H9 (cell line): ENCODE measurements at regions not wholly inside any gene's neighbourhood (a gene's known extent, or its start where the extent isn't known, plus 50 kb on each side); places are given as distances from the start of the nearest gene placed in this dataset.

Experiments used
- DNase-seq: peaks from one replicate; pipeline ENCODE4 v3.0.0-alpha.2; 2017
- H2AFZ ChIP-seq: one replicate; pipeline ENCODE4 v1.6.1; 2013; ENCODE audit warnings: mild to moderate bottlenecking, low read length, control low read depth, moderate library complexity
- H2AK5ac ChIP-seq: 2 replicates; pipeline ENCODE4 v1.6.1; 2013; ENCODE audit warnings: low read length, control low read depth, mixed read lengths; ENCODE audit not compliant: insufficient read length
- H2BK120ac ChIP-seq: one replicate; pipeline ENCODE4 v1.6.1; 2013; ENCODE audit warnings: low read depth, mild to moderate bottlenecking, low read length, control low read depth, inconsistent platforms; ENCODE audit not compliant: poor library complexity, severe bottlenecking
- H2BK12ac ChIP-seq: 2 replicates; pipeline ENCODE4 v1.6.1; 2013; ENCODE audit warnings: low read length, control low read depth, mixed read lengths, low read depth; ENCODE audit not compliant: insufficient read length
- H2BK15ac ChIP-seq: 2 replicates; pipeline ENCODE4 v1.6.1; 2013; ENCODE audit warnings: low read depth, low read length, control low read depth
- H2BK20ac ChIP-seq: one replicate; pipeline ENCODE4 v1.6.1; 2013; ENCODE audit warnings: low read depth, mild to moderate bottlenecking, low read length, control low read depth, inconsistent platforms; ENCODE audit not compliant: poor library complexity, severe bottlenecking
- H2BK5ac ChIP-seq: 2 replicates; pipeline ENCODE4 v1.6.1; 2013; ENCODE audit warnings: low read length, control low read depth, mixed read lengths; ENCODE audit not compliant: insufficient read length
- H3K14ac ChIP-seq: 2 replicates; pipeline ENCODE4 v1.6.1; 2013; ENCODE audit warnings: low read length, control low read depth; ENCODE audit not compliant: insufficient read depth
- H3K18ac ChIP-seq: 2 replicates; pipeline ENCODE4 v1.6.1; 2013; ENCODE audit warnings: low read depth, mild to moderate bottlenecking, mixed read lengths, low read length, control low read depth; ENCODE audit not compliant: insufficient read length
- H3K23ac ChIP-seq: 2 replicates; pipeline ENCODE4 v1.6.1; 2013; ENCODE audit warnings: low read length, control low read depth, mixed read lengths, low read depth; ENCODE audit not compliant: insufficient read length
- H3K23me2 ChIP-seq: 2 replicates; pipeline ENCODE4 v1.6.1; 2013; ENCODE audit warnings: low read depth, mild to moderate bottlenecking, mixed read lengths, low read length, control low read depth; ENCODE audit not compliant: insufficient read length, poor library complexity, severe bottlenecking
- H3K27ac ChIP-seq: 2 replicates; pipeline ENCODE4 v1.5.1; 2013; ENCODE audit warnings: low read length, control low read depth, mixed read lengths, low read depth; ENCODE audit not compliant: insufficient read length
- H3K27me3 ChIP-seq: 2 replicates; pipeline ENCODE4 v1.6.1; 2013; ENCODE audit warnings: low read length, control low read depth, inconsistent platforms; ENCODE audit not compliant: insufficient read depth
- H3K4ac ChIP-seq: 2 replicates; pipeline ENCODE4 v1.6.1; 2013; ENCODE audit warnings: low read depth, mild to moderate bottlenecking, control low read depth, inconsistent platforms, low read length, moderate library complexity
- H3K4me1 ChIP-seq: 2 replicates; pipeline ENCODE4 v1.6.1; 2013; ENCODE audit warnings: low read length, control low read depth, inconsistent platforms; ENCODE audit not compliant: insufficient read depth
- H3K4me2 ChIP-seq: 2 replicates; pipeline ENCODE4 v1.6.1; 2013; ENCODE audit warnings: low read length, control low read depth, mixed read lengths; ENCODE audit not compliant: insufficient read length, insufficient read depth
- H3K56ac ChIP-seq: 2 replicates; pipeline ENCODE4 v1.6.1; 2013; ENCODE audit warnings: low read depth, mild to moderate bottlenecking, mixed read lengths, low read length, control low read depth; ENCODE audit not compliant: insufficient read length
- H3K79me1 ChIP-seq: 2 replicates; pipeline ENCODE4 v1.6.1; 2013; ENCODE audit warnings: low read depth, mild to moderate bottlenecking, moderate library complexity, low read length, control low read depth, inconsistent platforms; ENCODE audit not compliant: insufficient read depth, poor library complexity, severe bottlenecking
- H3K79me2 ChIP-seq: 2 replicates; pipeline ENCODE4 v1.6.1; 2013; ENCODE audit warnings: low read length, control low read depth, inconsistent platforms; ENCODE audit not compliant: insufficient read depth
- H3K9ac ChIP-seq: 2 replicates; pipeline ENCODE4 v1.6.1; 2013; ENCODE audit warnings: low read length, control low read depth, mixed read lengths; ENCODE audit not compliant: insufficient read length; ENCODE audit errors: extremely low read depth
- H3K9me3 ChIP-seq: one replicate; pipeline ENCODE4 v1.6.1; 2013; ENCODE audit warnings: low read depth, low read length, inconsistent platforms; ENCODE audit not compliant: control insufficient read depth
- H3T11ph ChIP-seq: one replicate; pipeline ENCODE4 v1.6.1; 2013; ENCODE audit warnings: mild to moderate bottlenecking, low read length, control low read depth, inconsistent platforms
- H4K20me1 ChIP-seq: one replicate; pipeline ENCODE4 v1.6.1; 2013; ENCODE audit not compliant: control insufficient read depth, insufficient read length, insufficient read depth
- H4K5ac ChIP-seq: 2 replicates; pipeline ENCODE4 v1.6.1; 2013; ENCODE audit warnings: low read depth, mild to moderate bottlenecking, mixed read lengths, low read length, control low read depth; ENCODE audit not compliant: insufficient read length
- H4K8ac ChIP-seq: replicated peaks from 2 replicates; pipeline ENCODE4 v1.6.1; 2013; ENCODE audit warnings: low read length, control low read depth, mixed read lengths, low read depth; ENCODE audit not compliant: insufficient read length
- H4K91ac ChIP-seq: 2 replicates; pipeline ENCODE4 v1.6.1; 2013; ENCODE audit warnings: low read depth, mild to moderate bottlenecking, moderate library complexity, mixed read lengths, low read length, control low read depth; ENCODE audit not compliant: insufficient read length
- H3K27ac Mint-ChIP-seq, 3 experiments: 2 replicates in 2 of 3; 3 replicates in 1 of 3; pipeline ENCODE4 v1.8.0; 2020 to 2021; ENCODE audit warnings: mixed read lengths in 3 of 3, mild to moderate bottlenecking in 1 of 3, moderate library complexity in 1 of 3
- H3K27me3 Mint-ChIP-seq: 2 replicates; pipeline ENCODE4 v1.8.0; 2021; ENCODE audit warnings: low read depth, mild to moderate bottlenecking, moderate library complexity, mixed read lengths
- H3K36me3 Mint-ChIP-seq, 3 experiments: 2 replicates in 2 of 3; 3 replicates in 1 of 3; pipeline ENCODE4 v1.8.0; 2020 to 2021; ENCODE audit warnings: low read depth in 3 of 3, mixed read lengths in 3 of 3; ENCODE audit not compliant: insufficient read depth in 1 of 3
- H3K4me1 Mint-ChIP-seq, 2 experiments: 2 replicates each; pipeline ENCODE4 v1.8.0; 2020; ENCODE audit warnings: mixed read lengths in 2 of 2
- H3K4me3 Mint-ChIP-seq, 2 experiments: 2 replicates in 1 of 2; 3 replicates in 1 of 2; pipeline ENCODE4 v1.8.0; 2020 to 2021; ENCODE audit warnings: mild to moderate bottlenecking in 2 of 2, mixed read lengths in 2 of 2, moderate library complexity in 1 of 2
- H3K9me3 Mint-ChIP-seq, 2 experiments: 2 replicates in 1 of 2; 3 replicates in 1 of 2; pipeline ENCODE4 v1.8.0; 2020; ENCODE audit warnings: mild to moderate bottlenecking in 2 of 2, mixed read lengths in 2 of 2, moderate library complexity in 1 of 2
- CTCF ChIP-seq: fragments of 200-600 bp; sonication (generic); conservative IDR thresholded peaks from 3 replicates; pipeline ENCODE4 v1.8.0; 2021; ENCODE audit warnings: antibody characterized with exemption, mild to moderate bottlenecking
- WGBS: extraction: QIAGEN DNeasy Blood & Tissue Kit; methylation state at CpG from one replicate; pipeline ENCODE4 v1.1.7; 2013; ENCODE audit warnings: missing lambda C conversion rate, low lambda C conversion rate, mixed read lengths; ENCODE audit not compliant: insufficient read length; ENCODE audit errors: extremely low coverage; 5-methylcytosine and 5-hydroxymethylcytosine counted together

DNA sequence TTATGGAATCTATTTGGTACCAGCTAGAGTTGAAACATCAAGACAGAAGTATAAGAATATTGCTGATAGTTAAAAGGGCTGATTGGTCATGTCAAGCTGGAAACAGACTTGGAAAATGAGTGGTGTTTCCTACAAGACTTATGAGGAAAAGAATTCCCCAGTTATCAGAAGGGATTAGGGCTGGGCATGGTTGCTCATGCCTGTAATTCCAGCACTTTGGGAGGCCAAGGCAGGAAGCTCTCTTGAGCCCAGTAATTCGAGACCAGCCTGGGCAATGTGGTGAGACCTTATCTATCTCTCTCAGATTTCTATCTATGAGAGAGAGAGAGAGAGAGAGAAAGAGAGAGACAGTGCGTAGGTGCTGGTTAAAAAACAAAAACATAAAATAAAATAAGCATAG lies 139.5 kb upstream of the PMFBP1 start:
- H3K23me2 ChIP-seq, result no peaks in the 10 kb centered on the region
- H3K79me1 ChIP-seq, result no peaks in the 10 kb centered on the region
- H3K14ac ChIP-seq, result no peak overlapping the region
- H4K20me1 ChIP-seq, result no peaks in the 10 kb centered on the region
- H3K27me3 ChIP-seq, result no peaks in the 10 kb centered on the region
- H3K56ac ChIP-seq, result no peak overlapping the region
- Mint-ChIP-seq H3K9me3 (peaks cover 17 to 23% of the 10 kb centered on the region in 2 experiments), H3K4me1 (peaks cover 5% of the 10 kb centered on the region in 2 experiments; a peak in 2 of 4 replicates), H3K27ac (no peak overlapping the region), H3K36me3 (peaks cover 9 to 16% (median 12%) of the 10 kb centered on the region in 3 experiments; a peak in 5 of 7 replicates), H3K4me3 (no peak overlapping the region), H3K27me3 (no peaks in the 10 kb centered on the region)
- no CpG with 5 or more reads among the region's 2 CpGs for WGBS
- H3K4me1 ChIP-seq, result no peaks in the 10 kb centered on the region
- H2AFZ ChIP-seq, result no peak overlapping the region
- H3K18ac ChIP-seq, result no peak overlapping the region
- H3K23ac ChIP-seq, result no peak overlapping the region
- no peak overlapping the region for H4K5ac ChIP-seq
- no peak overlapping the region for H3K4ac ChIP-seq
- H3K27ac ChIP-seq, result no peak overlapping the region
- no peak overlapping the region for H4K8ac ChIP-seq
- no peak overlapping the region for H3K4me2 ChIP-seq
- H3K9ac ChIP-seq, result no peak overlapping the region
- no peak for DNase-seq
- H2BK20ac ChIP-seq, result no peak overlapping the region
- no peak overlapping the region for H4K91ac ChIP-seq
- H2BK15ac ChIP-seq, result no peak overlapping the region
- H3K9me3 ChIP-seq, result no peaks in the 10 kb centered on the region
- H2AK5ac ChIP-seq, result no peak overlapping the region
- H2BK120ac ChIP-seq, result no peak overlapping the region
- no peak overlapping the region for H2BK12ac ChIP-seq
- no peaks in the 10 kb centered on the region for H3K79me2 ChIP-seq
- H2BK5ac ChIP-seq, result no peak overlapping the region
- no peak for TF ChIP-seq CTCF
- no peak overlapping the region for H3T11ph ChIP-seq
